ENCODE measurements at regions not wholly inside any gene's neighbourhood (a gene's known extent, or its start where the extent isn't known, plus 50 kb on each side); places are given as distances from the start of the nearest gene placed in this dataset.

DNA sequence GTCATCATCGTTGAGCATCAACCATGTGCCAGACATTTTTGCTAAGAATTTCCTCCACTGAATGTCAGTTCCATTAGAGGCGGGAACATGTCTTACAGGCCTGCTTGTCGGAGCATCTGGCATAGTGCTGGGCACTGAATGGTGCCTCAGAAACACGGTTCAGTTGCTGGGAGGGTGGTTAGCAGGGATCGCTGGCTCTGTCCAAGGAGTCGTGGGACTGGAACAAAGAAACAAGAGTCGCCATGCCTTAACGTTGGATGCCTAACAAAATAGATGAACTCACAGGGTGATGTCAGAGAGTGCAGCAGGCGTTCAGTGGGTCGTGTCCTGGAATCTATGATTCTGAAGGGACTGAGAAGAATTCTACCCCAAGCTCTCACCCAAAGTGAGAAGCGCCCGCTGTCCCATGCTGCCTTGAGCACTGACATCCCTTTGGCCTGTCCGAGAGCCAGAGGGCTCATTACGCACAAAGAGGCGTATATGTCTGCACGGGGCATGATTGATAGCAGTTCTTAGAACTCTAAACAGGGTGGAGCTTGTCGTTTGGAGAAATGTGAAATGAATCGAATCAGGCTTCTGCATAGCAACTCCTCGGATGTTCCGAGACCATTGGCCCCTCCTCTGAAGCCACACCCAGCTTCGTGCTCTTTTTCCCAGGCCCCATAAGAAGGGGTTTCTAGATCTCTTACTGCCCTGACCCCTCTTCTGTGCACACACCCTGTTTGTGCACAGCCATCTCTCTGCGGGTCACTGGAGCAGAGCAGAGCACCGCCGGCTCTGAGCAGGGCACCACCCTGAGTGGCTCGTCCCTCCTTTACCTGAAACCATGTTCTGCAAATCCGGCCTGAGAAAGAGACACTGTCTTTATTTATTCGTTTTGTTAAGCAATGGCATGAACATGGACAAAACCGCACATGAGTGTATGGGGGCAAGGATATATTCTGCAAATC lies 113.1 kb upstream of the B3GAT1 start:
- Mint-ChIP-seq H3K27ac (no peak overlapping the region), H3K27me3 (no peaks in the 10 kb centered on the region), H3K9me3 (peaks cover 6% of the 10 kb centered on the region), H3K36me3 (ENCODE audit: low read depth) (no peaks in the 10 kb centered on the region), H3K4me1 (ENCODE audit: low read depth) (no peaks in the 10 kb centered on the region), H3K4me3 (no peak overlapping the region)
- intact Hi-C loops (cut with micrococcal nuclease): no loop called here

DNA sequence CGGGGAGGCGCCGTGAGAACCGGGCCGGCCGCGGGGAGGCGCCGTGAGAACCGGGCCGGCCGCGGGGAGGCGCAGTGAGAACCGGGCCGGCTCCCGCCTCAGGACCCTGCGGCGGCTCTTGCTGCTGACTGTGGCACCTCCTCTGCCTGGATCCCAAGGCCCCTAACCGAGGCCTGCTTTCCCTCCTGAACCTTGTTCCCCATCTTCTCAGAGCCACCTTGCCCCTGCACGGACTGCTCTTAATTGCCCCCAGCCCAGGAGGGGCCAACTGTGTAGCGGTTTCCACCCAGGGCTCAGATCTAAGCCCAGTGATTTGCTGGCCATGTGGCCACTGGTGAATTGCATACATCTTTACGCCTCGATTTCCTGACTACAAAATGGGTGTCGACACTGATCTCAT lies 112.2 kb upstream of the B3GAT1 start:
- no peak overlapping the region for H3K27ac Mint-ChIP-seq
- peaks cover 6% of the 10 kb centered on the region for H3K9me3 Mint-ChIP-seq
- H3K36me3 Mint-ChIP-seq (ENCODE audit: low read depth): no peaks in the 10 kb centered on the region
- no peaks in the 10 kb centered on the region for H3K4me1 Mint-ChIP-seq (ENCODE audit: low read depth)
- no peaks in the 10 kb centered on the region for H3K27me3 Mint-ChIP-seq
- H3K4me3 Mint-ChIP-seq: no peak overlapping the region
- intact Hi-C loops (cut with micrococcal nuclease): no loop called here

DNA sequence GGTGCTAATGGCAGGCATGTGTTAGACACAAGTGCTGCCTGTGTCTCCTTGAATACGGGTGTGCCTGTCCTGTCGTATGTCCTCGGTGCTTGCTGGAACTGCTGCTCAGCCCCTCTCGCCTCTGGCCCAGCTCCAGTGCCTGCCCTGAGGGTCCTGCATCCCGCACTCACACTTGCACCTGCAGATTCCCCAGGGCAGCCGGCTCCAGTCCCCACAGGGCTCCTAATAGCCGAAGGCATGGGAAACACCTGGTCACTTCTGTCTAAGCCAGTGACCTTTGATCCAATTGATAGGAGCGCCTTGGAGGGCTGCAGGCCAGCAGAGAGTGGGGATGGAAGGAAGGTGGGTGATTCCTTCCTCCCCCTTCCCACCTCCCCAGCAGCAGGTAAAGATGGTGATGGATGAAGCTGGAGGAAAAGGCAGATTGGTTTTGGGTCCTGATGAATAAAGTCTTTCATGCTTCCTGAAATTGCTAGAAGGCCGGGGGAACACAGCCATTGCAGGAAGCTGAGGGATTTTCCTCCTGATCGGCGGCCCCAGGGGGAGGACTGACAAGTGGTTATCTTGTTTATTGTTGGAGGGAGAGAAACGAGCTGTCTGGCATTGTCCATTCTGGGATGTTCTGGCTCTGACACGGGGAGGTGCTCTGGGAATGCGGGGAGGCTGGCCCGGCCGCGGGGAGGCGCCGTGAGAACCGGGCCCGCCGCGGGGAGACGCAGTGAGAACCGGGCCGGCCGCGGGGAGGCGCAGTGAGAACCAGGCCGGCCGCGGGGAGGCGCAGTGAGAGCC lies 110.9 kb upstream of the B3GAT1 start:
- intact Hi-C loops (cut with micrococcal nuclease): no loop called here
- Mint-ChIP-seq H3K36me3 (ENCODE audit: low read depth) (no peaks in the 10 kb centered on the region), H3K27me3 (no peaks in the 10 kb centered on the region), H3K4me1 (ENCODE audit: low read depth) (no peaks in the 10 kb centered on the region), H3K27ac (no peak overlapping the region), H3K9me3 (peaks cover 6% of the 10 kb centered on the region), H3K4me3 (no peak overlapping the region)

DNA sequence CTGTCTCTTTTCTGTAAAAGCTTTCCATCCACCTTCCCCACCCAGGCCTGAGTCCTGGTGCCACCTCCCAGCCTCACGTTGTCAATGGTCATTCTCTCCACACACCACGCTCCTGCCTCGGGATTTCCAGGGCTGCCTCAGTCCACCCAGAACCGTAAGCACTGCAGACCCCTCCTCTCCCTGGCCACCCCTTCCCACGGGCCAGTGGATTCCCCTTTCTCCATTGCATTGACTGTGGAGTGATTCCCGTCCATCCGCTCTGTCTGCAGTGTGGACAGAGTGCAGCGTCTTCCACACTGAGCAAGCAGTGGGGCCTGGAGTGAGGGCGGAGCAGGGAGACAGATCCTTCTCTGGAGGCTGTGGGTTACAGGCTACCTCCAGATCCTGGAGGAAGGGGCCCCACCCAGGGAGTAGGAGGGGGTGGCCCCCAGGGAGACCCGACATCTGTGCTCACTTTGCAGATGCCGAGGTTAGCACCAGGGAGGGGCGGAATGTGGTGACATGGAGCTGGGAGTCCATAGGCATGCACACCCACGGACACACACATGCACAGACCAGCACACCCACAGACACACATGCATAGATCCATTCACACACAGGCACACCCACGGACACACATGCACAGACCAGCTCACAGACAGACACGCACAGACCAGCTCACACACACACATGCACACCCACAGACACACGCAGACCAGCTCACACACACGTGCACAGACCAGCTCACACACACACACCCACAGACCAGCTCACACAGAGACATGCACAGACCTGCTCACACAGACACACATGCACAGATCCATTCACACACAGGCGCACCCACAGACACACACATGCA lies 109.6 kb upstream of the B3GAT1 start:
- Mint-ChIP-seq H3K4me1 (ENCODE audit: low read depth) (no peaks in the 10 kb centered on the region), H3K36me3 (ENCODE audit: low read depth) (no peaks in the 10 kb centered on the region), H3K4me3 (no peak overlapping the region), H3K27ac (no peak overlapping the region), H3K9me3 (peaks cover 6% of the 10 kb centered on the region), H3K27me3 (no peaks in the 10 kb centered on the region)
- intact Hi-C loops (cut with micrococcal nuclease): no loop called here

DNA sequence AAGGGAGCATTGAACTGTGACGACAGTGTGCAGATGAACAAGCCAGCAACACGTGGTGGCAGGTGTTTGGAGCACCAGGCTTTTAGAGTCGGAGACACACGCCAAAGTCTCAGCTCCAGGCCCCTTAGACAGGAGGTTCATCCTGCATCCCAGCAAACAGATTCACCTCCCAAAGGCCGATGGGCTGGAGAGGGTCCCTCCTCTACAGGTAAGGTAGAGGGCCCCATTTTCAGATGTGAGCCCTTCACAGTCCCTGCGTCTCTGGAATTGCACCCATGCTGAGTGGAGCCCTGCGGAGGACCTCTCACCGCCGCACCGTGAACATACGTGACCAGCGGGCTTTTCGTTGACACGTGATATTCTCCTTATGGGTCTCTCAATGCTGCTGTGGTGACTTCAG lies 109.0 kb upstream of the B3GAT1 start:
- no peaks in the 10 kb centered on the region for H3K4me1 Mint-ChIP-seq (ENCODE audit: low read depth)
- no peak overlapping the region for H3K4me3 Mint-ChIP-seq
- H3K27me3 Mint-ChIP-seq: no peaks in the 10 kb centered on the region
- H3K27ac Mint-ChIP-seq: no peak overlapping the region
- peaks cover 6% of the 10 kb centered on the region for H3K9me3 Mint-ChIP-seq
- no peaks in the 10 kb centered on the region for H3K36me3 Mint-ChIP-seq (ENCODE audit: low read depth)
- intact Hi-C loops (cut with micrococcal nuclease): no loop called here

- peaks cover 6% of the 10 kb centered on the region for H3K9me3 Mint-ChIP-seq
- H3K27me3 Mint-ChIP-seq: no peaks in the 10 kb centered on the region
- intact Hi-C loops (cut with micrococcal nuclease): no loop called here
- no peak overlapping the region for H3K4me3 Mint-ChIP-seq
- H3K4me1 Mint-ChIP-seq (ENCODE audit: low read depth): no peaks in the 10 kb centered on the region
- H3K27ac Mint-ChIP-seq: no peak overlapping the region
- no peaks in the 10 kb centered on the region for H3K36me3 Mint-ChIP-seq (ENCODE audit: low read depth)
Measured at GRCh38 chr11:134519788-134520187, 107.7 kb upstream of the B3GAT1 start.

DNA sequence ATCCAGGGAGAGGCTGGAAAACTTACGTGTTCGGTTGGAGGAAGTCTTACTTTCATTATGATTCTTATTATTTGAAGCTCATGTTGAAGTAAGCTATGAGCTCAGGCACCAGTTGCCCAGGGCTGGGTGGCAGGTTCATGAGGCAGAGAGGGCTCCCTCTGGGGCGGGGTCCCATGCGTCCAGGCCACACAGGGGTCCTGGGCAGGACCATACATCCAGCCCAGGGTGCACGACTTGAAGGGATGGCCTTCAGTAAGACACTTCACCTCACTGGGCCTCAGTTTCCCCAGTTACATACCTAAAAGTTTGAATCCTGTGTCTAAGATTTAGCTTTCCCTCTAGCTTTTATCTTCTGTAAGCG lies 107.3 kb upstream of the B3GAT1 start:
- H3K4me1 Mint-ChIP-seq (ENCODE audit: low read depth): no peaks in the 10 kb centered on the region
- intact Hi-C loops (cut with micrococcal nuclease): no loop called here
- H3K36me3 Mint-ChIP-seq (ENCODE audit: low read depth): no peaks in the 10 kb centered on the region
- peaks cover 6% of the 10 kb centered on the region for H3K9me3 Mint-ChIP-seq
- no peak overlapping the region for H3K4me3 Mint-ChIP-seq
- H3K27me3 Mint-ChIP-seq: no peaks in the 10 kb centered on the region
- no peak overlapping the region for H3K27ac Mint-ChIP-seq

DNA sequence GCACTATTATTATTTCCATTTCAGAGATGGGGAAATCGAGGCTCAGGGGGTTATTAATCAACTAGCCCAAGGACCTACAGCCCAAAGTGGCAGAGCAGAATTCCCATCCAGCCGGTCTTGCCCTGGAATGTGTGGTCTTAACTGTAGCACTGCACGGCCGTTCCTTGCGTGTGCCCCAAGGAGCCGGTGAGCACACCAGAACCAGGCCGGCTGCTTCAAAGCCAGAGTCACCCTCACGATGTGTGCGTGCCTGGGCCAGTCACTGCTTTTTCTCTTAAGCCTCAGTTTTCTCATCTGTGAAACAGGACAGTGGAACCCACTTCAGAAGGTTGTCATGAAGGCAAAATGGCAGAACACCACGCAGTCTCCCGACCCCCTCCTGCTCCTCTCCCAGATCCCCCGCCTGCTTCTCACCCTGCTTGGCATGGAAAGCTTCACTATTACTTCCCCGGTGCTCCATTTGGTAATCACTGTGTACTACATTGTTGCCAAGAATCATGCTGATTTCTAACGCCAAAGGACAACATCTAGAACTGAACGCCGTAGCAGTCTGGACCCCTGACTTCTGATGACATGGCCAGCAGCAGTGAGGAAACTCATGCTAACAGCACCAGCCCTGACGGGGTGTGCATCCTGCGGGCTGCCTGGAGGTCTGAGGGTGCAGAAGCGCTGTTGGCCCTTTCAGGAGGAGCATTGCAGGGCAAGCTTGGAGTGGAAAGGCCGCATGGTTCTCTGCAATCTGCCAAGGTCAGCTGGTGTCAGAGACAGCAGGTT lies 106.8 kb upstream of the B3GAT1 start:
- H3K4me3 Mint-ChIP-seq: no peak overlapping the region
- no peak overlapping the region for H3K27ac Mint-ChIP-seq
- no peaks in the 10 kb centered on the region for H3K36me3 Mint-ChIP-seq (ENCODE audit: low read depth)
- no peaks in the 10 kb centered on the region for H3K27me3 Mint-ChIP-seq
- H3K9me3 Mint-ChIP-seq: peaks cover 6% of the 10 kb centered on the region
- intact Hi-C loops (cut with micrococcal nuclease): no loop called here
- H3K4me1 Mint-ChIP-seq (ENCODE audit: low read depth): no peaks in the 10 kb centered on the region

GRCh38 chr11:134517621-134518293 lies 105.7 kb upstream of the B3GAT1 start:
- Mint-ChIP-seq H3K4me1 (ENCODE audit: low read depth) (no peaks in the 10 kb centered on the region), H3K27me3 (no peaks in the 10 kb centered on the region), H3K36me3 (ENCODE audit: low read depth) (no peaks in the 10 kb centered on the region), H3K4me3 (no peak overlapping the region), H3K27ac (no peak overlapping the region), H3K9me3 (no peaks in the 10 kb centered on the region)
- intact Hi-C loops (cut with micrococcal nuclease): no loop called here

- no peaks in the 10 kb centered on the region for H3K9me3 Mint-ChIP-seq
Measured at GRCh38 chr11:134517115-134517514, 105.1 kb upstream of the B3GAT1 start.

GRCh38 chr11:134516529-134516928 lies 104.5 kb upstream of the B3GAT1 start:
- no peak overlapping the region for H3K4me3 Mint-ChIP-seq
- intact Hi-C loops (cut with micrococcal nuclease): no loop called here
- no peaks in the 10 kb centered on the region for H3K27me3 Mint-ChIP-seq
- H3K27ac Mint-ChIP-seq: no peak overlapping the region
- no peaks in the 10 kb centered on the region for H3K4me1 Mint-ChIP-seq (ENCODE audit: low read depth)
- no peaks in the 10 kb centered on the region for H3K36me3 Mint-ChIP-seq (ENCODE audit: low read depth)
- H3K9me3 Mint-ChIP-seq: no peaks in the 10 kb centered on the region

More at GRCh38 chr11:134517115-134517514, 105.1 kb upstream of the B3GAT1 start:
- Mint-ChIP-seq H3K27me3 (no peaks in the 10 kb centered on the region), H3K36me3 (ENCODE audit: low read depth) (no peaks in the 10 kb centered on the region), H3K4me3 (no peak overlapping the region), H3K27ac (no peak overlapping the region), H3K4me1 (ENCODE audit: low read depth) (no peaks in the 10 kb centered on the region)
- intact Hi-C loops (cut with micrococcal nuclease): no loop called here

GRCh38 chr11:134515081-134515960 lies 103.3 kb upstream of the B3GAT1 start:
- H3K4me1 Mint-ChIP-seq (ENCODE audit: low read depth): no peaks in the 10 kb centered on the region
- no peaks in the 10 kb centered on the region for H3K36me3 Mint-ChIP-seq (ENCODE audit: low read depth)
- intact Hi-C loops (cut with micrococcal nuclease): no loop called here
- no peaks in the 10 kb centered on the region for H3K27me3 Mint-ChIP-seq
- H3K9me3 Mint-ChIP-seq: no peaks in the 10 kb centered on the region
- H3K4me3 Mint-ChIP-seq: no peak overlapping the region
- H3K27ac Mint-ChIP-seq: no peak overlapping the region

Data from dendritic cell treated with granulocyte-macrophage colony-stimulating factor and Interleukin-4, amounts not matched to agents 40 ng/mL and 50 ng/mL, for 4 days (primary cell).